SK-N-SH (cell line): ENCODE measurements at regions not wholly inside any gene's neighbourhood (a gene's known extent, or its start where the extent isn't known, plus 50 kb on each side); places are given as distances from the start of the nearest gene placed in this dataset.
A peak's percentile ranks its signal among the peaks of the same experiment; 100 is the strongest.

Source experiments
- CTCF ChIA-PET: fragments of 300-600, 350-600 bp; formaldehyde crosslinking; extraction: SDS; loops from one replicate; lab custom pipeline; 2021; lab: Yijun Ruan, JAX
- POLR2A ChIA-PET: fragments of 350-600 bp; sonication (Branson Sonifier 250); formaldehyde crosslinking; extraction: SDS; loops from one replicate; lab custom pipeline; 2020; ENCODE audit warnings: antibody characterized with exemption, inconsistent platforms; lab: Yijun Ruan, JAX
- DNase-seq: peaks from one replicate; pipeline ENCODE4 v3.0.0; 2012
- H2AFZ ChIP-seq: fragments of 200-600 bp; sonication (generic); 2 replicates; pipeline ENCODE4 v1.8.1; 2016; ENCODE audit warnings: antibody characterized with exemption, mild to moderate bottlenecking, low read depth
- H3F3A ChIP-seq: fragments of 200-600 bp; sonication (generic); replicated peaks from 2 replicates; pipeline ENCODE3; 2016; ENCODE audit warnings: antibody characterized with exemption, mild to moderate bottlenecking; ENCODE audit not compliant: insufficient read depth
- H3K27ac ChIP-seq, 2 experiments: fragments of 200-500 bp in 1 of 2; fragments of 200-600 bp in 1 of 2; sonication (Bioruptor generic) in 1 of 2; sonication (generic), shearing (Covaris generic) in 1 of 2; 2 replicates each; pipeline versions ENCODE4 v1.5.1 to v1.6.1; 2014 to 2016; ENCODE audit warnings: low read depth in 2 of 2, inconsistent platforms in 1 of 2, low read length in 1 of 2, mild to moderate bottlenecking in 1 of 2, mixed read lengths in 1 of 2
- H3K27me3 ChIP-seq: fragments of 200-600 bp; sonication (generic), shearing (Covaris generic); 2 replicates; pipeline ENCODE4 v1.6.1; 2016; ENCODE audit warnings: mixed run types; ENCODE audit not compliant: insufficient read depth
- H3K36me3 ChIP-seq, 2 experiments: fragments of 200-500 bp in 1 of 2; fragments of 200-600 bp in 1 of 2; sonication (Bioruptor generic) in 1 of 2; sonication (generic) in 1 of 2; replicated peaks in 1 of 2; 2 replicates each; pipeline versions ENCODE3 to v1.5.1; 2014 to 2016; ENCODE audit warnings: low read length in 1 of 2, mild to moderate bottlenecking in 1 of 2; ENCODE audit not compliant: insufficient read depth in 2 of 2, control insufficient read depth in 1 of 2
- H3K4me1 ChIP-seq, 2 experiments: fragments of 200-500 bp in 1 of 2; fragments of 200-600 bp in 1 of 2; sonication (Bioruptor generic) in 1 of 2; sonication (generic), shearing (Covaris generic) in 1 of 2; 2 replicates each; pipeline versions ENCODE4 v1.5.1 to v1.6.1; 2014 to 2016; ENCODE audit warnings: low read depth in 1 of 2, low read length in 1 of 2, mixed run types in 1 of 2; ENCODE audit not compliant: insufficient read depth in 2 of 2, control insufficient read depth in 1 of 2
- H3K4me2 ChIP-seq: fragments of 200-600 bp; sonication (generic), shearing (Covaris generic); 2 replicates; pipeline ENCODE4 v1.6.1; 2017; ENCODE audit warnings: mixed run types
- H3K4me3 ChIP-seq, 2 experiments: fragments of 200-500 bp in 1 of 2; fragments of 200-600 bp in 1 of 2; sonication (Bioruptor generic) in 1 of 2; sonication (generic), shearing (Covaris generic) in 1 of 2; 2 replicates each; pipeline versions ENCODE4 v1.5.1 to v1.8.1; 2014 to 2016; ENCODE audit warnings: low read depth in 2 of 2, inconsistent platforms in 1 of 2, low read length in 1 of 2, mild to moderate bottlenecking in 1 of 2, mixed read lengths in 1 of 2, moderate library complexity in 1 of 2
- H3K79me2 ChIP-seq: fragments of 200-600 bp; sonication (generic); 2 replicates; pipeline ENCODE4 v1.8.1; 2017; ENCODE audit warnings: mild to moderate bottlenecking; ENCODE audit not compliant: insufficient read depth
- H3K9ac ChIP-seq: fragments of 200-600 bp; sonication (generic); 2 replicates; pipeline ENCODE4 v1.6.1; 2017; ENCODE audit warnings: mixed run types
- H3K9me2 ChIP-seq: fragments of 200-600 bp; sonication (generic); 2 replicates; pipeline ENCODE4 v1.6.1; 2017; ENCODE audit warnings: mixed run types
- H3K9me3 ChIP-seq: fragments of 200-600 bp; sonication (generic); 2 replicates; pipeline ENCODE4 v1.6.1; 2017; ENCODE audit warnings: mixed run types, mild to moderate bottlenecking, moderate library complexity
- H4K20me1 ChIP-seq: fragments of 200-600 bp; sonication (generic); 2 replicates; pipeline ENCODE4 v1.6.1; 2017; ENCODE audit warnings: mild to moderate bottlenecking, mixed run types; ENCODE audit not compliant: insufficient read depth
- CTCF ChIP-seq: fragments of 200-600 bp; sonication (generic); IDR thresholded peaks from 2 replicates; pipeline ENCODE4 v1.6.1; 2017; ENCODE audit warnings: antibody characterized with exemption, mild to moderate bottlenecking, moderate library complexity
- FOXJ3 ChIP-seq: sonication (generic); formaldehyde crosslinking; IDR thresholded peaks from 2 replicates; pipeline ENCODE4 v1.5.1; 2020; ENCODE audit warnings: mild to moderate bottlenecking, missing genetic modification reagents
- FOXM1 ChIP-seq: IDR thresholded peaks from 2 replicates; pipeline ENCODE4 v1.4.0; 2012; ENCODE audit warnings: low read depth, mild to moderate bottlenecking
- GABPA ChIP-seq: IDR thresholded peaks from 2 replicates; pipeline ENCODE4 v1.4.0; 2012; ENCODE audit warnings: low read depth, mild to moderate bottlenecking
- JUND ChIP-seq: IDR thresholded peaks from 2 replicates; pipeline ENCODE4 v1.4.0; 2012
- MXI1 ChIP-seq: IDR thresholded peaks from 2 replicates; pipeline ENCODE4 v1.6.1; 2012; ENCODE audit warnings: mild to moderate bottlenecking, low read depth, low read length, improper control_type of control experiment
- NFIC ChIP-seq: IDR thresholded peaks from 2 replicates; pipeline ENCODE4 v1.4.0; 2012; ENCODE audit warnings: borderline replicate concordance
- NRF1 ChIP-seq: IDR thresholded peaks from 2 replicates; pipeline ENCODE4 v1.6.1; 2012; ENCODE audit warnings: low read depth, mild to moderate bottlenecking, low read length
- PBX3 ChIP-seq: IDR thresholded peaks from 2 replicates; pipeline ENCODE4; 2012
- RAD21 ChIP-seq: IDR thresholded peaks from 2 replicates; pipeline ENCODE4 v1.6.1; 2012; ENCODE audit warnings: mild to moderate bottlenecking, low read length
- RFX5 ChIP-seq: IDR thresholded peaks from 2 replicates; pipeline ENCODE4 v1.6.1; 2012; ENCODE audit warnings: mild to moderate bottlenecking, improper control_type of control experiment, low read length
- RXRA ChIP-seq: IDR thresholded peaks from 2 replicates; pipeline ENCODE4 v1.4.0; 2012; ENCODE audit warnings: low read depth, mild to moderate bottlenecking, borderline replicate concordance
- SIN3A ChIP-seq: IDR thresholded peaks from 2 replicates; pipeline ENCODE4 v1.6.1; 2012; ENCODE audit warnings: low read depth, mild to moderate bottlenecking, low read length, moderate library complexity, borderline replicate concordance
- TAF1 ChIP-seq: IDR thresholded peaks from 2 replicates; pipeline ENCODE4 v1.6.1; 2012; ENCODE audit warnings: low read depth, mild to moderate bottlenecking, low read length, moderate library complexity, borderline replicate concordance
- TEAD4 ChIP-seq: IDR thresholded peaks from 2 replicates; pipeline ENCODE4 v1.4.0; 2012; ENCODE audit warnings: mild to moderate bottlenecking, borderline replicate concordance; ENCODE audit not compliant: insufficient read depth
- YY1 ChIP-seq: IDR thresholded peaks from 2 replicates; pipeline ENCODE4 v1.4.0; 2012; ENCODE audit warnings: low read depth, mild to moderate bottlenecking
- WGBS: methylation state at CpG from one replicate; pipeline ENCODE4 v1.1.6; 2017; ENCODE audit warnings: low lambda C conversion rate; 5-methylcytosine and 5-hydroxymethylcytosine counted together
- TF ChIP-seq, protein P1 (sequence below): IDR thresholded peaks from 2 replicates; pipeline ENCODE4 v1.4.0; 2012; ENCODE audit warnings: low read depth
- TF ChIP-seq, protein P2 (sequence below): fragments of 150-350 bp; IDR thresholded peaks from 2 replicates; pipeline ENCODE4 v1.6.1; 2016; ENCODE audit warnings: mild to moderate bottlenecking, low read depth, low read length
- TF ChIP-seq, protein P3 (sequence below): IDR thresholded peaks from 2 replicates; pipeline ENCODE4 v1.4.0; 2012; ENCODE audit warnings: low read depth, borderline replicate concordance

- Histone ChIP-seq H3F3A (no peaks in the 10 kb centered on the region), H3K9me3 (no peaks in the 10 kb centered on the region), H3K79me2 (no peaks in the 10 kb centered on the region), H4K20me1 (no peaks in the 10 kb centered on the region), H3K27me3 (no peaks in the 10 kb centered on the region), H2AFZ (no peak overlapping the region), H3K4me2 (no peak overlapping the region), H3K9me2 (no peaks in the 10 kb centered on the region), H3K27ac (no peak overlapping the region), H3K36me3 (no peaks in the 10 kb centered on the region), H3K4me1 (peaks cover 0 to 65% of the 10 kb centered on the region in 2 experiments; a peak in 2 of 4 replicates), H3K4me3 (no peak overlapping the region), H3K9ac (no peak overlapping the region)
- POLR2A ChIA-PET = interaction anchor here (1.2 to 1.4 kb wide), 2 partner anchors 32 to 130 kb away, joined by 3 to 4 read pairs; no protein-coding TSS in a partner anchor
- WGBS = 83% methylated on average over 8 of the region's 18 CpGs
- TF ChIP-seq GABPA (no peak), PBX3 (no peak), RXRA (no peak), FOXJ3 (CRISPR knock-in tag) (no peak), RFX5 (no peak), SIN3A (no peak), JUND (no peak), TEAD4 (no peak), CTCF (no peak)
- DNase-seq = peak; percentile 32
- CTCF ChIA-PET = interaction anchor here (1.1 to 1.6 kb wide), 5 partner anchors 10 to 461 kb away, joined by 3 to 4 read pairs (median 3); no protein-coding TSS in a partner anchor
Observed at GRCh38 chr3:127140501-127141460, 52.1 kb upstream of the PRR23E start.

DNA sequence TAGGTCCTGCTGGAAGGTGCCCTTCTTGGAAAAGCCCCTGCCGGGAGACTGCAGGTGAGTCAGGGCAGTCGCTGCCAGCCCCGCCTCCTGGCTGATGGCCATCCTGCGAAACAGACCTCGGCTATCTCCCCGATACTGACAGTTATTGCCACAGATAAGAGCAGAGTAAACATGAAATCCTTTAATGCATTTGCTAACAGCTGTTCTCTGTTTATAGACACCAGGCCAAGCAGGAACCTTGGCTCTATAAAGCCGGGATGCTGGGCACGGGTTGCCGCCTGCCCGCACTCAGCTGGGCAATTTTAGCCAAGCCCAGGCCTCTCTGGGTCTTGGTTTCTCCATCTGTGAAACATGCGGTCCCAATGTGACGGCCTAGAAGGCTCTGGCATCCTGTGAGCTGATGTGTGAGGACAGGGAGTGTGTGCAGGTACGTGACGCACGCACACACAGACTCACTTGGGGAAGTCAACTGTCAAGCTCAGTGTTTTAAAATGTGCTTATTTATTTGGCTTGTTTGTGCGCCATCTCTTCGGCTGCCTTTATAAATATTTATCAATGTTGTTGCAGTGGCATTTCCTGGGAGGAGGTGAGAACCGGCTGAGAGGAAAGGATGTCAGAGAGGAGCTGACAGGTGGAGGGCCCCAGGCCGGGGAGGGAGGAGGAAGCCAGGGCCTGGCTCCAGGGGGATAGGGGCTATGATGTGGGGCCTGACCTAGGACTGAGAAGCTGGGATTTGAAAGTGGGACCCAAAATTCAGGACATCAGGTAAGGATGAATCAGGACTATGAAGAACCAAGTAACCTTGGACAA is 50.8 kb upstream of the PRR23E start:
- POLR2A ChIA-PET = interaction anchor here (0.8 to 1.5 kb wide), 7 partner anchors 9 to 313 kb away, joined by 3 to 5 read pairs (median 3); no protein-coding TSS in a partner anchor
- peak; percentile 90 for DNase-seq
- TF ChIP-seq FOXM1 (no peak), NFIC (peak; percentile 37), YY1 (no peak), TAF1 (no peak), NRF1 (no peak), MXI1 (peak; percentile 85; the same call in 1 of the 2 replicates), TEAD4 (no peak), RAD21 (peak; percentile 32; the same call in 1 of the 2 replicates)
- TF ChIP-seq, protein P1, sequence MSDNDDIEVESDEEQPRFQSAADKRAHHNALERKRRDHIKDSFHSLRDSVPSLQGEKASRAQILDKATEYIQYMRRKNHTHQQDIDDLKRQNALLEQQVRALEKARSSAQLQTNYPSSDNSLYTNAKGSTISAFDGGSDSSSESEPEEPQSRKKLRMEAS = peak; percentile 58
- TF ChIP-seq, protein P2, sequence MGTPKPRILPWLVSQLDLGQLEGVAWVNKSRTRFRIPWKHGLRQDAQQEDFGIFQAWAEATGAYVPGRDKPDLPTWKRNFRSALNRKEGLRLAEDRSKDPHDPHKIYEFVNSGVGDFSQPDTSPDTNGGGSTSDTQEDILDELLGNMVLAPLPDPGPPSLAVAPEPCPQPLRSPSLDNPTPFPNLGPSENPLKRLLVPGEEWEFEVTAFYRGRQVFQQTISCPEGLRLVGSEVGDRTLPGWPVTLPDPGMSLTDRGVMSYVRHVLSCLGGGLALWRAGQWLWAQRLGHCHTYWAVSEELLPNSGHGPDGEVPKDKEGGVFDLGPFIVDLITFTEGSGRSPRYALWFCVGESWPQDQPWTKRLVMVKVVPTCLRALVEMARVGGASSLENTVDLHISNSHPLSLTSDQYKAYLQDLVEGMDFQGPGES = no peak
- TF ChIP-seq, protein P3, sequence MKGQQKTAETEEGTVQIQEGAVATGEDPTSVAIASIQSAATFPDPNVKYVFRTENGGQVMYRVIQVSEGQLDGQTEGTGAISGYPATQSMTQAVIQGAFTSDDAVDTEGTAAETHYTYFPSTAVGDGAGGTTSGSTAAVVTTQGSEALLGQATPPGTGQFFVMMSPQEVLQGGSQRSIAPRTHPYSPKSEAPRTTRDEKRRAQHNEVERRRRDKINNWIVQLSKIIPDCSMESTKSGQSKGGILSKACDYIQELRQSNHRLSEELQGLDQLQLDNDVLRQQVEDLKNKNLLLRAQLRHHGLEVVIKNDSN = no peak

More for the DNA sequence above, 50.8 kb upstream of the PRR23E start:
- Histone ChIP-seq H3K27ac (peak overlapping the region in 1 of 2 experiments; percentile 62; a peak in 2 of 4 replicates), H3K9me3 (no peaks in the 10 kb centered on the region), H3F3A (no peaks in the 10 kb centered on the region), H3K27me3 (no peaks in the 10 kb centered on the region), H4K20me1 (no peaks in the 10 kb centered on the region), H3K9me2 (no peaks in the 10 kb centered on the region), H3K36me3 (no peaks in the 10 kb centered on the region), H3K4me3 (no peak overlapping the region), H3K4me1 (peaks cover 0 to 52% of the 10 kb centered on the region in 2 experiments; a peak in 2 of 4 replicates), H2AFZ (no peak overlapping the region), H3K4me2 (no peak overlapping the region), H3K79me2 (no peaks in the 10 kb centered on the region), H3K9ac (no peak overlapping the region)
- CTCF ChIA-PET = interaction anchor here (0.6 to 2.2 kb wide), 13 partner anchors 8 to 1704 kb away, joined by 3 to 8 read pairs (median 4); no protein-coding TSS in a partner anchor
- 55% methylated on average over 16 of the region's 19 CpGs for WGBS
